A549 (cell line): ENCODE measurements at regions not wholly inside any gene's neighbourhood (a gene's known extent, or its start where the extent isn't known, plus 50 kb on each side); places are given as distances from the start of the nearest gene placed in this dataset.

Experiments used
- BCL3 ChIP-seq: fragments of >200 bp; sonication (Bioruptor Twin); formaldehyde crosslinking; IDR thresholded peaks from 3 replicates; pipeline ENCODE4 v1.6.1; 2016
- CTCF ChIP-seq: fragments of >200 bp; sonication (Bioruptor Twin); formaldehyde crosslinking; IDR thresholded peaks from 3 replicates; pipeline ENCODE4 v1.5.1; 2016
- EHMT2 ChIP-seq: fragments of 200-600 bp; sonication (generic); IDR thresholded peaks from 2 replicates; pipeline ENCODE4 v1.6.1; 2016; ENCODE audit warnings: antibody characterized with exemption, low read depth, mild to moderate bottlenecking, moderate library complexity
- EP300 ChIP-seq, 2 experiments: fragments of >200 bp; sonication (Bioruptor Twin); formaldehyde crosslinking; IDR thresholded peaks; 2 replicates in 1 of 2; 3 replicates in 1 of 2; pipeline ENCODE4 v1.6.1; 2016 to 2017
- HMGXB4 ChIP-seq: fragments of 250-450 bp; sonication (Bioruptor Pico); IDR thresholded peaks from 2 replicates; pipeline ENCODE4 v1.5.0; 2021; ENCODE audit warnings: mild to moderate bottlenecking, moderate library complexity, borderline replicate concordance
- KDM1A ChIP-seq: fragments of 200-600 bp; sonication (generic); IDR thresholded peaks from 2 replicates; pipeline ENCODE4 v1.6.1; 2016; ENCODE audit warnings: low read depth, mild to moderate bottlenecking
- PHF8 ChIP-seq: fragments of 200-600 bp; sonication (generic); IDR thresholded peaks from 2 replicates; pipeline ENCODE4 v1.6.1; 2016; ENCODE audit warnings: low read depth, mild to moderate bottlenecking, antibody characterized with exemption, moderate library complexity, borderline replicate concordance
- POLR2A ChIP-seq: IDR thresholded peaks from 2 replicates; pipeline ENCODE4 v1.6.1; 2012; ENCODE audit warnings: mild to moderate bottlenecking, low read length
- RAD21 ChIP-seq, 2 experiments: fragments of >200 bp in 1 of 2; sonication (Bioruptor Twin) in 1 of 2; formaldehyde crosslinking in 1 of 2; IDR thresholded peaks in 1 of 2; conservative IDR thresholded peaks in 1 of 2; 2 replicates in 1 of 2; 3 replicates in 1 of 2; pipeline ENCODE4 v1.6.1; 2012 to 2018; ENCODE audit warnings: inconsistent platforms in 1 of 2

GRCh38 chr14:65828396-65828795 lies 415.9 kb downstream of the FUT8 start:
- TF ChIP-seq KDM1A (no peak), RAD21 (conservative IDR thresholded peaks at IDR 0.05 in 1 of 2, IDR thresholded peaks at IDR 0.05 in 1 of 2) (no peak), POLR2A (no peak), CTCF (no peak), EHMT2 (no peak), EP300 (IDR thresholded peaks at IDR 0.05) (no peak), HMGXB4 (no peak), PHF8 (no peak), BCL3 (no peak)
